ENCODE measurements at regions not wholly inside any gene's neighbourhood (a gene's known extent, or its start where the extent isn't known, plus 50 kb on each side); places are given as distances from the start of the nearest gene placed in this dataset.

DNA sequence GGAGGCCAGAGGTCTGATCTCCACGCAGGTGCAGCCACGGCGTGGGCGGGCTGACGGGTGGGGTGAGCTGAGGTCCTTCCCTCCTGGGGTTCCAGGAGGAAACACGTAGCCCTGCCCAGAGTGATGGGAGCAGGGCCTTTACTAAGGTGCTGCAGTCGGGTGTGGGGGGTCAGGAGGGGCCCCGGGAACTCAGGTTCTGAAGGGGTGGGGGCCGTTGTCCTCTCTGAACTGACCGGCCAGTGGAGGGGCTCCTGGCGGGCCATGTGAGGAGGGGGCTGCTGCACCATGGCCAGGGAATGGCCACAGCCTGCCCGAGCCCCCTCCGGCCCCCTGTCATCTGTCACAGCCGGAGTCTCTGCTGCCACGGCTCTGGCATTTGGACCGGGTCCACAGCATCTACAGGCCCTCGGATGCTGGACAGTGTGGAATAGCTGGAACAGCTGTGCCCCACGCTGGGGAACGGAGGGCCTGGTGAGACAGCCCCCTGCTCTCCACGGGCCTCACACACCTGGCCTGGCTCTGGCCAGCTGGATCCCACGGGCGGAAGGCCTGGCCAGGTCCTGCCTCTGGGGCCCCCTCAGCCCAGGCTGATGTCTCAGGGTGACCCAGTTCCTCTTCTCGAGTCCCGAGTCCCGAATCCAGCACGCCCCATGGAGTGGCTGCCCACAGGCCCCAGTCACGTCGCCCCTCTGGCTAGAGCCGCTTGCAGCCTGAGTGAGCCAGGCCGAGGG lies 145.6 kb upstream of the GPC1 start:
- TF ChIP-seq, protein P1, sequence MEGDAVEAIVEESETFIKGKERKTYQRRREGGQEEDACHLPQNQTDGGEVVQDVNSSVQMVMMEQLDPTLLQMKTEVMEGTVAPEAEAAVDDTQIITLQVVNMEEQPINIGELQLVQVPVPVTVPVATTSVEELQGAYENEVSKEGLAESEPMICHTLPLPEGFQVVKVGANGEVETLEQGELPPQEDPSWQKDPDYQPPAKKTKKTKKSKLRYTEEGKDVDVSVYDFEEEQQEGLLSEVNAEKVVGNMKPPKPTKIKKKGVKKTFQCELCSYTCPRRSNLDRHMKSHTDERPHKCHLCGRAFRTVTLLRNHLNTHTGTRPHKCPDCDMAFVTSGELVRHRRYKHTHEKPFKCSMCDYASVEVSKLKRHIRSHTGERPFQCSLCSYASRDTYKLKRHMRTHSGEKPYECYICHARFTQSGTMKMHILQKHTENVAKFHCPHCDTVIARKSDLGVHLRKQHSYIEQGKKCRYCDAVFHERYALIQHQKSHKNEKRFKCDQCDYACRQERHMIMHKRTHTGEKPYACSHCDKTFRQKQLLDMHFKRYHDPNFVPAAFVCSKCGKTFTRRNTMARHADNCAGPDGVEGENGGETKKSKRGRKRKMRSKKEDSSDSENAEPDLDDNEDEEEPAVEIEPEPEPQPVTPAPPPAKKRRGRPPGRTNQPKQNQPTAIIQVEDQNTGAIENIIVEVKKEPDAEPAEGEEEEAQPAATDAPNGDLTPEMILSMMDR (IDR thresholded peaks at IDR 0.05 in 4 of 5, conservative IDR thresholded peaks at IDR 0.05 in 1 of 5) = no peak
- no peak for TF ChIP-seq POLR2A (IDR thresholded peaks at IDR 0.05)

Data from gastrocnemius medialis (tissue), 4 donors.